ENCODE measurements at regions not wholly inside any gene's neighbourhood (a gene's known extent, or its start where the extent isn't known, plus 50 kb on each side); places are given as distances from the start of the nearest gene placed in this dataset.

GRCh38 chr7:57204411-57204811 lies 72.2 kb upstream of the ZNF479 start:
- H3K27me3 Mint-ChIP-seq: no peaks in the 10 kb centered on the region
- POLR2A ChIA-PET: no interaction called here
- no peaks in the 10 kb centered on the region for H3K27me3 ChIP-seq (ENCODE audit: control insufficient read depth in 1 of 2, insufficient read depth in 2 of 2, low read length in 2 of 2)
- no peaks in the 10 kb centered on the region for H3K4me1 ChIP-seq (ENCODE audit: insufficient read depth, low read length)
- no peak overlapping the region for H3K27ac Mint-ChIP-seq
- H3K9me3 ChIP-seq (ENCODE audit: control insufficient read depth in 1 of 2, insufficient read depth in 1 of 2, low read length in 2 of 2): peaks cover 27 to 30% of the 10 kb centered on the region in 2 experiments
- no peak for TF ChIP-seq CTCF (IDR thresholded peaks at IDR 0.05)
- H3K9me3 Mint-ChIP-seq: no peaks in the 10 kb centered on the region
- intact Hi-C loops (cut with DNase I, micrococcal nuclease): no loop called here
- no peak overlapping the region for H3K4me3 ChIP-seq (ENCODE audit: low read length)
- CTCF ChIA-PET: no interaction called here
- no peaks in the 10 kb centered on the region for H3K36me3 Mint-ChIP-seq (ENCODE audit: low read depth)
- no peak for ATAC-seq (ENCODE audit: poor library complexity)
- H3K4me3 Mint-ChIP-seq: no peak overlapping the region
- no peaks in the 10 kb centered on the region for H3K4me1 Mint-ChIP-seq (ENCODE audit: low read depth)
- no peak overlapping the region for H3K27ac ChIP-seq (ENCODE audit: low read depth in 1 of 2, low read length in 2 of 2)
- no peaks in the 10 kb centered on the region for H3K36me3 ChIP-seq (ENCODE audit: insufficient read depth, low read length)
- DNase-seq: no peak

GRCh38 chr7:57205000-57205399 lies 72.8 kb upstream of the ZNF479 start:
- Mint-ChIP-seq H3K9me3 (peaks cover 2% of the 10 kb centered on the region), H3K27ac (no peak overlapping the region), H3K4me3 (no peak overlapping the region), H3K36me3 (ENCODE audit: low read depth) (no peaks in the 10 kb centered on the region), H3K4me1 (ENCODE audit: low read depth) (no peaks in the 10 kb centered on the region), H3K27me3 (no peaks in the 10 kb centered on the region)
- TF ChIP-seq CTCF (IDR thresholded peaks at IDR 0.05): no peak
- ChIA-PET POLR2A (no interaction called here), CTCF (no interaction called here)
- Histone ChIP-seq H3K9me3 (ENCODE audit: control insufficient read depth in 1 of 2, insufficient read depth in 1 of 2, low read length in 2 of 2) (peaks cover 27 to 30% of the 10 kb centered on the region in 2 experiments), H3K27ac (ENCODE audit: low read depth in 1 of 2, low read length in 2 of 2) (no peak overlapping the region), H3K27me3 (ENCODE audit: control insufficient read depth in 1 of 2, insufficient read depth in 2 of 2, low read length in 2 of 2) (no peaks in the 10 kb centered on the region), H3K36me3 (ENCODE audit: insufficient read depth, low read length) (no peaks in the 10 kb centered on the region), H3K4me3 (ENCODE audit: low read length) (no peak overlapping the region), H3K4me1 (ENCODE audit: insufficient read depth, low read length) (no peaks in the 10 kb centered on the region)
- DNase-seq (no peak), ATAC-seq (ENCODE audit: poor library complexity) (no peak)
- intact Hi-C loops (cut with DNase I, micrococcal nuclease): no loop called here

- no peak for ATAC-seq (ENCODE audit: poor library complexity)
- H3K27ac Mint-ChIP-seq: no peak overlapping the region
- no peaks in the 10 kb centered on the region for H3K4me1 Mint-ChIP-seq (ENCODE audit: low read depth)
- Histone ChIP-seq H3K27ac (ENCODE audit: low read depth in 1 of 2, low read length in 2 of 2) (no peak overlapping the region), H3K4me1 (ENCODE audit: insufficient read depth, low read length) (no peaks in the 10 kb centered on the region), H3K27me3 (ENCODE audit: control insufficient read depth in 1 of 2, insufficient read depth in 2 of 2, low read length in 2 of 2) (no peaks in the 10 kb centered on the region), H3K9me3 (ENCODE audit: control insufficient read depth in 1 of 2, insufficient read depth in 1 of 2, low read length in 2 of 2) (peaks cover 14 to 52% of the 10 kb centered on the region in 2 experiments), H3K4me3 (ENCODE audit: low read length) (no peak overlapping the region), H3K36me3 (ENCODE audit: insufficient read depth, low read length) (no peaks in the 10 kb centered on the region)
- ChIA-PET CTCF (no interaction called here), POLR2A (no interaction called here)
- intact Hi-C loops (cut with DNase I, micrococcal nuclease): no loop called here
- no peak overlapping the region for H3K4me3 Mint-ChIP-seq
- peaks cover 2% of the 10 kb centered on the region for H3K9me3 Mint-ChIP-seq
- TF ChIP-seq CTCF (IDR thresholded peaks at IDR 0.05): no peak
- H3K36me3 Mint-ChIP-seq (ENCODE audit: low read depth): no peaks in the 10 kb centered on the region
- no peaks in the 10 kb centered on the region for H3K27me3 Mint-ChIP-seq
- no peak for DNase-seq
Measured at GRCh38 chr7:57207836-57208235, 75.6 kb upstream of the ZNF479 start.

Data from CD4-positive, alpha-beta T cell (primary cell).